Superior temporal gyrus (tissue), 1 donor: ENCODE measurements at regions not wholly inside any gene's neighbourhood (a gene's known extent, or its start where the extent isn't known, plus 50 kb on each side); places are given as distances from the start of the nearest gene placed in this dataset.

Source experiments
- DNase-seq: peaks from one replicate; pipeline ENCODE4 v3.0.0-alpha.2; 2016; ENCODE audit errors: extremely low spot score

- no peak for DNase-seq
These were observed 291.0 kb upstream of the DOK6 start for GRCh38 chr18:69109686-69110085.

- no peak for DNase-seq
These were observed 279.9 kb upstream of the DOK6 start for GRCh38 chr18:69120833-69121232.

- DNase-seq: no peak
These were observed 277.3 kb upstream of the DOK6 start for GRCh38 chr18:69123421-69123820.

GRCh38 chr18:69127873-69128500 is 272.7 kb upstream of the DOK6 start:
- no peak for DNase-seq

- no peak for DNase-seq
These were observed 272.1 kb upstream of the DOK6 start for GRCh38 chr18:69128566-69128965.

GRCh38 chr18:69128978-69129377 is 271.7 kb upstream of the DOK6 start:
- no peak for DNase-seq

- no peak for DNase-seq
These were observed 262.6 kb upstream of the DOK6 start for GRCh38 chr18:69138088-69138487.

- no peak for DNase-seq
These were observed 257.6 kb upstream of the DOK6 start for GRCh38 chr18:69143084-69143483.

GRCh38 chr18:69152436-69152835 is 248.3 kb upstream of the DOK6 start:
- DNase-seq: no peak

- DNase-seq: no peak
These were observed 242.8 kb upstream of the DOK6 start for GRCh38 chr18:69157906-69158305.

- DNase-seq: no peak
These were observed 241.7 kb upstream of the DOK6 start for GRCh38 chr18:69158944-69159343.

GRCh38 chr18:69161383-69162028 is 239.2 kb upstream of the DOK6 start:
- DNase-seq: peak; percentile 35

GRCh38 chr18:69162649-69163048 is 238.0 kb upstream of the DOK6 start:
- DNase-seq: no peak

- DNase-seq: no peak
These were observed 228.6 kb upstream of the DOK6 start for GRCh38 chr18:69172046-69172445.

GRCh38 chr18:69175681-69176080 is 225.0 kb upstream of the DOK6 start:
- no peak for DNase-seq

- no peak for DNase-seq
These were observed 223.9 kb upstream of the DOK6 start for GRCh38 chr18:69176741-69177140.

GRCh38 chr18:69177702-69178101 is 223.0 kb upstream of the DOK6 start:
- no peak for DNase-seq

- no peak for DNase-seq
These were observed 214.5 kb upstream of the DOK6 start for GRCh38 chr18:69186162-69186561.

GRCh38 chr18:69196336-69196735 is 204.4 kb upstream of the DOK6 start:
- no peak for DNase-seq

- no peak for DNase-seq
These were observed 194.8 kb upstream of the DOK6 start for GRCh38 chr18:69205925-69206324.

- no peak for DNase-seq
These were observed 192.1 kb upstream of the DOK6 start for GRCh38 chr18:69208545-69208944.

- no peak for DNase-seq
These were observed 190.9 kb upstream of the DOK6 start for GRCh38 chr18:69209761-69210160.

GRCh38 chr18:69213842-69214241 is 186.8 kb upstream of the DOK6 start:
- no peak for DNase-seq

GRCh38 chr18:69215161-69215560 is 185.5 kb upstream of the DOK6 start:
- no peak for DNase-seq
